GM06990 (cell line): ENCODE measurements at regions not wholly inside any gene's neighbourhood (a gene's known extent, or its start where the extent isn't known, plus 50 kb on each side); places are given as distances from the start of the nearest gene placed in this dataset.

Experiments
- DNase-seq: peaks from one replicate; pipeline ENCODE4 v3.0.0-alpha.2; 2011; ENCODE audit not compliant: insufficient read length; ENCODE audit errors: extremely low read depth
- H3K27me3 ChIP-seq: replicated peaks from 2 replicates; pipeline ENCODE4 v1.6.0; 2011; ENCODE audit warnings: low read length; ENCODE audit not compliant: control insufficient read depth, insufficient read depth
- H3K36me3 ChIP-seq: 2 replicates; pipeline ENCODE4 v1.5.1; 2011; ENCODE audit warnings: low read length; ENCODE audit not compliant: control insufficient read depth, insufficient read depth
- H3K4me3 ChIP-seq: replicated peaks from 2 replicates; pipeline ENCODE4 v1.5.1; 2011; ENCODE audit warnings: low read depth, mild to moderate bottlenecking, control low read depth, low read length
- TF ChIP-seq, protein P1 (sequence below): IDR thresholded peaks from 2 replicates; pipeline ENCODE4 v1.5.1; 2011; ENCODE audit warnings: low read length, control low read depth, mild to moderate bottlenecking, inconsistent platforms; ENCODE audit not compliant: insufficient read depth, poor library complexity, severe bottlenecking

DNA sequence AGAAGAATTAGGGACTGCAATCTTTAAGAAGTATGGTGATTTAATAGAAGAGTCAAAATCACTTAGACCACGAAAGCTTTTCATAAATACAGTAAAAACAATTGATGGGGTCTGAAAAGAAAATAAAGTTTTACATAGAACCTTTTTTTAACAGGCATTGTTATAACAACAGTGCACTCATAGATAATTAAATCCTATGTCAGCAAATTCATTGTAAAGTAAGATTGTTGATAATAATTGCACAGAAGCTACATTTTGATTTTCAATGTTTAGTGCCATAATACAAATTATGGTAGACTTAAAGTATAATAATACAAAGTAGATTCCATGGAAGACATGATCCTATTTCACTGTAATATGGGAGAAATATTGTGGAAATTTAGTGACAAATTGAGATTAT, 130.7 kb upstream of the FSIP2 start:
- H3K4me3 ChIP-seq = no peak overlapping the region
- TF ChIP-seq, protein P1, sequence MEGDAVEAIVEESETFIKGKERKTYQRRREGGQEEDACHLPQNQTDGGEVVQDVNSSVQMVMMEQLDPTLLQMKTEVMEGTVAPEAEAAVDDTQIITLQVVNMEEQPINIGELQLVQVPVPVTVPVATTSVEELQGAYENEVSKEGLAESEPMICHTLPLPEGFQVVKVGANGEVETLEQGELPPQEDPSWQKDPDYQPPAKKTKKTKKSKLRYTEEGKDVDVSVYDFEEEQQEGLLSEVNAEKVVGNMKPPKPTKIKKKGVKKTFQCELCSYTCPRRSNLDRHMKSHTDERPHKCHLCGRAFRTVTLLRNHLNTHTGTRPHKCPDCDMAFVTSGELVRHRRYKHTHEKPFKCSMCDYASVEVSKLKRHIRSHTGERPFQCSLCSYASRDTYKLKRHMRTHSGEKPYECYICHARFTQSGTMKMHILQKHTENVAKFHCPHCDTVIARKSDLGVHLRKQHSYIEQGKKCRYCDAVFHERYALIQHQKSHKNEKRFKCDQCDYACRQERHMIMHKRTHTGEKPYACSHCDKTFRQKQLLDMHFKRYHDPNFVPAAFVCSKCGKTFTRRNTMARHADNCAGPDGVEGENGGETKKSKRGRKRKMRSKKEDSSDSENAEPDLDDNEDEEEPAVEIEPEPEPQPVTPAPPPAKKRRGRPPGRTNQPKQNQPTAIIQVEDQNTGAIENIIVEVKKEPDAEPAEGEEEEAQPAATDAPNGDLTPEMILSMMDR = no peak
- DNase-seq = no peak
- no peaks in the 10 kb centered on the region for H3K27me3 ChIP-seq
- no peaks in the 10 kb centered on the region for H3K36me3 ChIP-seq

DNA sequence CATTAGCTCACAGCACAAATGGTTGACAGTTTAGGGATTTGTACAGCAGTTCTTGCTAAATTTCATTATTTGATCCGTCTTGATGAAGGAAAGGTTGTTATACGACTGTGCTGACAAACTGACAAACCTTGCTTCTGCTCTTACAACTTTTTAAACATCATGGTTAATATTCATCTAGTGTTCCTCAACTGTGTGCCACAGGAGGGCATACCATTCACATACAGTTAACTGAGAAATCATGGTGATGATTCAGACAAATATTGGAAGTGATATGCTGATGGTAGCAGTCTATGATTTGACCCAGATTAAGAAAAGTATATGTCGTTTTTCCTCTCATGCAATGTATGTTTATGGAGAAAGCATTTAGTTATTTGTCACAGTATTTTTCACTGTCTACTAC, 129.8 kb upstream of the FSIP2 start:
- H3K27me3 ChIP-seq = no peaks in the 10 kb centered on the region
- TF ChIP-seq, protein P1 = no peak
- no peak for DNase-seq

DNA sequence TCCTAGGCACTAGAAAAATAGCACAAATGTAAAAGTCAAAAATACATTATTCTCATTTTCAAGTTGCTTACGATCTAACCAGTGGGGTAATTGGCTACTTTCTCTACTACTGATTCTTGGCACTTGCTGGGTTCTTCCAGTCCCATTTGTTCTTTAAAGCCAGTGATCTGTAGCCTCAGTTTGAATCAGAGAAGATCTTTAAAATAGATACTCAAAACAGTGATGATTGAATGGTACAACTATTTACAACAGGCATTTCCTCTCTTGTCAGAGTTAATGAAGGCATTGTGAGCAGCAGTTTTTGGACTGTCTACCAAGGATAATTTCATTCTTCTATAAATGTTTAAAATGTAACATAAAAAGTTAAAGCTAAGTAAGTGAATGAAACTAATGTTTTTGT, 128.3 kb upstream of the FSIP2 start:
- TF ChIP-seq, protein P1 = no peak
- no peak overlapping the region for H3K4me3 ChIP-seq
- no peaks in the 10 kb centered on the region for H3K27me3 ChIP-seq
- no peak for DNase-seq
- H3K36me3 ChIP-seq = no peaks in the 10 kb centered on the region

More for the DNA sequence above, 129.8 kb upstream of the FSIP2 start:
- H3K4me3 ChIP-seq = no peak overlapping the region
- H3K36me3 ChIP-seq = no peaks in the 10 kb centered on the region

DNA sequence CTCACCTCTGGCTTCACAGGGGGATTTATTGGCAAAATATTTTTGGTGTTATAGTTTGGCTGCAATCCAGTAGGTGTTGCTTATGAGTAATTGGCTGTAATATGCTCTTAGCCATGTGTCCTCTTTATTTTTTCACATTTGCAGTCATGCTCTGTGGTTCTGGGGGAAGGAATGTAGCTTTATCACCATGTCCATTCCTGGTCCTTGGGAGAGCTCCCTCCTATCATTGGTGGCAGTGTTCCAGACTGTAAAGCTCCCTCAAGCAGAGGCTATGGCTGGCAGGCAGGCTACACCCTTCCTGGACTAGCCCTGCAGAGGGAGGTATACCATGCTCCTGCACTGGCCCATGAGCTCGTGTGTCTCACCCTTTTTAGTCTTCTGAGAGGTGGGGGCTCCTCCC, 120.0 kb upstream of the FSIP2 start:
- Histone ChIP-seq H3K4me3 (no peak overlapping the region), H3K27me3 (no peaks in the 10 kb centered on the region), H3K36me3 (no peaks in the 10 kb centered on the region)
- TF ChIP-seq, protein P1 = no peak
- DNase-seq = no peak

DNA sequence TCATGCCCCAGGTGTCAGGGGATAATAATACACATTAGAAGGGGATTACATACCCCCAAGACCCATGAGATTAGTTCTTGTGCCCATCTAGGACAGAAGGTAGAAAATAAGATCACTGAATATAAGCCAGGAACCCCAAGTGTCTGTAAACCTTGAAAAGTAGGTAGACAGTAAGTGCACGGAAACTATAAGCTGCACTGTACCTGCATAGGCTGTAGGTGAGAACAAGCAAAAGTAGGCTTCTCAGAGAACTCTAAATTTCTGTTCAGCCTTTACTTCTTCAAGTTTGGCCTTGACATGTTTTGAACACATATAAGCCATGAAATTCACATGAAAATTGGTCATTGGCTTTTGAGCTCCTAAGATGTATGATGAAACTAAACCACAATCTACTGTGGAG, 113.0 kb upstream of the FSIP2 start:
- no peaks in the 10 kb centered on the region for H3K36me3 ChIP-seq
- no peak for DNase-seq

DNA sequence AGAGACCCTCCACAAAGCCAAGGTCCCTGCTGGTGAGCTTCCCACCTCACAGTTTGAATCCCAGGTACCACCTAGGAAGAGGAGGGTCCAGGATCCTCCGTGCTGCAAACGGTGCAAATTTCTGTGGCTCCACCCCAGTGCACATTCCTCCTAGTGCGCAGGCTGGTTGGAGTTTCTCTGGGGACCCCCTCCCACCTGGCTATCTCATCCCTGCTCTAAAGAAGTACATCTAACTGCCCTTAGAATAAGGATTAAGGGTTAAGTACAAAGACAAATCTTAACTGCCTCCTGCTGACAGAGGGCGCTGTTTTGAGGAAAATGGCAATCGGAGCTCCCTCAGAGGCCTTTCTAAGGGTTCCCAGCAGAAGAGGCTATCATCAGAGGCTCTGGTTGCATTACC, 109.6 kb upstream of the FSIP2 start:
- Histone ChIP-seq H3K4me3 (no peak overlapping the region), H3K27me3 (no peaks in the 10 kb centered on the region), H3K36me3 (no peaks in the 10 kb centered on the region)
- TF ChIP-seq, protein P1 = peak; percentile 60
- no peak for DNase-seq

More for the DNA sequence above, 113.0 kb upstream of the FSIP2 start:
- TF ChIP-seq, protein P1 = no peak
- no peaks in the 10 kb centered on the region for H3K27me3 ChIP-seq
- no peak overlapping the region for H3K4me3 ChIP-seq
